Psoas muscle (tissue), 7 donors: ENCODE measurements at regions not wholly inside any gene's neighbourhood (a gene's known extent, or its start where the extent isn't known, plus 50 kb on each side); places are given as distances from the start of the nearest gene placed in this dataset.

Source experiments
- ATAC-seq, 4 donors: fragments of 200-7000 bp; cut with Tn5 transposase; one replicate each; pipeline ENCODE4 v1.9.1; 2020; ENCODE audit warnings: moderate library complexity in 3 of 4, mild to moderate bottlenecking in 2 of 4
- DNase-seq, 2 donors: peaks; one replicate each; pipeline ENCODE4 v3.0.0-alpha.2; 2020
- H3K27ac ChIP-seq: fragments of 200-600 bp; one replicate; pipeline ENCODE4 v1.8.0; 2022
- H3K27me3 ChIP-seq, 3 donors: fragments of 200-600 bp in 1 of 3; one replicate each; pipeline versions ENCODE4 v1.6.1 to v1.8.0; 2013 to 2022; ENCODE audit warnings: low read length in 2 of 3, mild to moderate bottlenecking in 2 of 3, moderate library complexity in 1 of 3; ENCODE audit not compliant: insufficient read depth in 3 of 3
- H3K36me3 ChIP-seq, 2 donors: fragments of 200-600 bp in 1 of 2; one replicate each; pipeline versions ENCODE4 v1.6.1 to v1.8.0; 2013 to 2022; ENCODE audit warnings: low read depth in 1 of 2, mild to moderate bottlenecking in 1 of 2, moderate library complexity in 1 of 2; ENCODE audit not compliant: insufficient read depth in 1 of 2
- H3K4me1 ChIP-seq: fragments of 200-600 bp; one replicate; pipeline ENCODE4 v1.8.0; 2022
- H3K4me3 ChIP-seq: fragments of 200-600 bp; one replicate; pipeline ENCODE4 v1.8.0; 2022; ENCODE audit warnings: mild to moderate bottlenecking
- H3K9me3 ChIP-seq: fragments of 200-600 bp; one replicate; pipeline ENCODE4 v1.8.0; 2022
- WGBS, 3 donors: extraction: QIAGEN DNeasy Blood & Tissue Kit; methylation state at CpG; one replicate each; pipeline versions ENCODE4 v1.1.6 to v1.1.7; 2013; 5-methylcytosine and 5-hydroxymethylcytosine counted together
- intact Hi-C, 2 donors: fragments of 100-400 bp; cut with DNase I; formaldehyde crosslinking; loops; one replicate each; pipeline versions ENCODE4 v1.11.0 to v1.14.2; 2022
- TF ChIP-seq, protein P1 (sequence below): fragments of 200-600 bp; IDR thresholded peaks from one replicate; pipeline ENCODE4 v1.8.0; 2022; ENCODE audit warnings: antibody characterized with exemption
- donor health status: healthy with polysubstance abuse.
- donor health status: DM: no; HTN: no; CAD: no; lungs with moderate emphysema.
- donor health status: Bipolar disorder and iron deficiency.
- donor health status: healthy.
- donor health status: DM: yes; HTN: yes; CAD: no.
- donor health status: DM: no; HTN: no; CAD: no.
- donor health status: DM: yes; HTN: yes; CAD: no.

DNA sequence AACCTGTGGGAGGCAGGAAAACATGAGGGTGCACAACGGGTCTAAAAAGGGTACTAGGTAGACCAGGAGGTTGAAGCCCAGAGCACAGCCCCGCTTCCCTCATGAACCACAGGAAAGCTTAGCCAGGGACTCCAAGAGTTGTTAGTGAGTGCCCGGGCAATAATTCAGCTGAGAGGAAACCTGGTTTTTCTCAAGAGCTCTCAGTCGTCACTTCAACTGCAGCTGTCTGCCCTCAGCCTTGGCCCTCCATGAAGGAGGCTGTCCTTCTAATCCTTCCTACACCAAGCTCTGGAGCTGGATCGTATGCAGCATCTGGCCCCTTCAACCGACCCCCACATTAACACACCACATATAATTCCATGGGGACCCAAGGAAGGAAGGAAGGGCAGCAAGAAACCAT is 77.0 kb upstream of the BACE2 start:
- Histone ChIP-seq H3K27me3 (peaks cover 2 to 8% (median 7%) of the 10 kb centered on the region in 3 donors), H3K4me3 (no peak overlapping the region), H3K4me1 (no peaks in the 10 kb centered on the region), H3K36me3 (no peaks in the 10 kb centered on the region), H3K9me3 (no peaks in the 10 kb centered on the region), H3K27ac (no peak overlapping the region)
- intact Hi-C loops, result no loop called here
- ATAC-seq, result no peak
- no peak for DNase-seq
- TF ChIP-seq, protein P1, sequence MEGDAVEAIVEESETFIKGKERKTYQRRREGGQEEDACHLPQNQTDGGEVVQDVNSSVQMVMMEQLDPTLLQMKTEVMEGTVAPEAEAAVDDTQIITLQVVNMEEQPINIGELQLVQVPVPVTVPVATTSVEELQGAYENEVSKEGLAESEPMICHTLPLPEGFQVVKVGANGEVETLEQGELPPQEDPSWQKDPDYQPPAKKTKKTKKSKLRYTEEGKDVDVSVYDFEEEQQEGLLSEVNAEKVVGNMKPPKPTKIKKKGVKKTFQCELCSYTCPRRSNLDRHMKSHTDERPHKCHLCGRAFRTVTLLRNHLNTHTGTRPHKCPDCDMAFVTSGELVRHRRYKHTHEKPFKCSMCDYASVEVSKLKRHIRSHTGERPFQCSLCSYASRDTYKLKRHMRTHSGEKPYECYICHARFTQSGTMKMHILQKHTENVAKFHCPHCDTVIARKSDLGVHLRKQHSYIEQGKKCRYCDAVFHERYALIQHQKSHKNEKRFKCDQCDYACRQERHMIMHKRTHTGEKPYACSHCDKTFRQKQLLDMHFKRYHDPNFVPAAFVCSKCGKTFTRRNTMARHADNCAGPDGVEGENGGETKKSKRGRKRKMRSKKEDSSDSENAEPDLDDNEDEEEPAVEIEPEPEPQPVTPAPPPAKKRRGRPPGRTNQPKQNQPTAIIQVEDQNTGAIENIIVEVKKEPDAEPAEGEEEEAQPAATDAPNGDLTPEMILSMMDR, result no peak
- WGBS, 3 donors, result 20 to 24% (median 23%) methylated on average over 6 of the region's 6 CpGs

DNA sequence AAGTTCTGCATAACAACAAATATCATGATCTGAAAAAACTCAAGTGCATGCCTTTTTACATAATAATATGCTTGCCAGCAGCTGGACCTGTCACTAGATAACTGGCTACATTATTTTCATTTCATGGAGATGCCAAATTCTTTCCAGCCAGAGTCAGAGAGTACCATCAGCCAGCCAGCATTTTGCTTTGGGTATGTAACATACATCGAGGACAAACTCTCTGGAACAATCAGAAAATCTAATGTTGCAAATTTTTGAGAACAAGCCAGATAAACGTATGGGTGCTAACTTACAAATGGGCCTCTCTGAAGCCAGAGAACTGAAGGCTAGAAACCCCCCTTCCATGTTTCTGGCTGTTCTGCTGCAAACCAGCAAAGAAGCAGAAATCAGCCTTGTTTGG is 76.3 kb upstream of the BACE2 start:
- 28 to 50% (median 30%) methylated on average over 2 of the region's 2 CpGs for WGBS, 3 donors
- Histone ChIP-seq H3K4me3 (no peak overlapping the region), H3K36me3 (no peaks in the 10 kb centered on the region), H3K9me3 (no peaks in the 10 kb centered on the region), H3K27me3 (peaks cover 2 to 7% (median 4%) of the 10 kb centered on the region in 3 donors), H3K4me1 (no peaks in the 10 kb centered on the region), H3K27ac (no peak overlapping the region)
- TF ChIP-seq, protein P1, result no peak
- no peak for ATAC-seq
- intact Hi-C loops, result no loop called here
- no peak for DNase-seq

DNA sequence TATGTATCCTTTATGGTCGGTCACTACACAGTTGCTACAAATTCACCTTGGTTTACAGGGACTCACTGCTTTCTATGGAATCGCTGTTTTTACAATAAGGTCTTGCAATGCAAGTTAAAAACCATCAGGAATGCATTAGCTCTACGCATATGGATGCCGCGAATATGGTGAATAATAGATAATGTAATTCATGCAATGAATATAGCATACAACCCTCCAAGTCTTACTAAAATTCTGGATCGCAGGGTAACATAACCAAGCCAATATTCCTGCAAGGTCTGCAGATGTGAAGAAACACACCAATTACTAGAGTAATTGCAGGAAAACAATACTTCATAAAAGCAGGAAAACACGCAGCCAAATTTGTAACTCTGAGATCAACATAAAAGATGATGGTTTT is 75.6 kb upstream of the BACE2 start:
- peaks cover 2 to 5% (median 4%) of the 10 kb centered on the region in 3 donors for H3K27me3 ChIP-seq
- intact Hi-C loops, result no loop called here
- no peak overlapping the region for H3K4me3 ChIP-seq
- WGBS, 3 donors, result 82 to 92% (median 91%) methylated on average over 7 of the region's 7 CpGs
- no peak for DNase-seq
- no peaks in the 10 kb centered on the region for H3K9me3 ChIP-seq
- no peaks in the 10 kb centered on the region for H3K4me1 ChIP-seq
- ATAC-seq, result no peak
- H3K36me3 ChIP-seq, result no peaks in the 10 kb centered on the region
- no peak overlapping the region for H3K27ac ChIP-seq
- TF ChIP-seq, protein P1, result no peak

DNA sequence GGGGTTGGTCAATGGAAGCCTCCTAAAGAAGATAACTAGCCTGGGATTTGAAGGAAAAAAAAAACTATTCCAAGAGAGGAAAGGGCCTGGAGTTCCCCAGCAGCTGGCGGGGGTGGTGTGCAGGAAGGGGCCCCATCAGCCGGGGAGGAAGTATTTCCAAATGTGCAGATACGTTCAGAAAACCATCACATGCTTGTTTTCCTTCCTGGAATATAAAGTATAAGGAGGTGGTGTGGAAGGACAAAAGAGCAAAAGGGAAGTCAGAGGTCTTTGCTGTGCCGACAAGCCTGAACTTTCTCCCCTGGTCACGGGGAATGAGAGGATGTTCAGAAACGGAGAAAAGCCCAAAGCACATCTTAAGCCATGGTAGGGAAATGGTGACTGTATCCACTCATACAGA is 72.0 kb upstream of the BACE2 start:
- no peak overlapping the region for H3K27ac ChIP-seq
- no peaks in the 10 kb centered on the region for H3K4me1 ChIP-seq
- H3K36me3 ChIP-seq, result no peaks in the 10 kb centered on the region
- DNase-seq (no peak), ATAC-seq (no peak)
- H3K27me3 ChIP-seq, result no peaks in the 10 kb centered on the region
- intact Hi-C loops, result no loop called here
- WGBS, 3 donors, result 49 to 58% (median 56%) methylated on average over 6 of the region's 6 CpGs
- no peak overlapping the region for H3K4me3 ChIP-seq
- no peaks in the 10 kb centered on the region for H3K9me3 ChIP-seq
- TF ChIP-seq, protein P1, result no peak

DNA sequence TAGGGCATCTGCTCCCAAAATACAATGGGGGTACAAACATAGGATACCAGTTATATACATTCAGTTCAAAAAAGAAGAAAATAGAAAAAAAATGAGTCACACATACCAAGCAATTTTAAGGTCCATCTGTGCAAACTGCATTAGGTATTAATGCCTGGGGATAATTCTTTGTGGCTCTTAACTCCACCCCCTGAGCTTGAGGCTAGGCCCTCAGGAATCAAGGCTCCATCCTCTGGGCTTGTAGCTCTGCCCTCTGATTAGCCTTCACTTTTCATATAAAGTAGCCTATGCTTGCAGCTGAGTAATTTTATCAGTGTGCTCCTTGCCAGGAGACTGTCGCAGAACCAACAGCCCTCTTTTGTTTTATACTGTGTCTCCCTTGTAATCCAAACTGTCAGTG is 69.9 kb upstream of the BACE2 start:
- WGBS, 3 donors, result 71 to 91% (median 84%) methylated on average over 1 of the region's 1 CpG
- Histone ChIP-seq H3K36me3 (no peaks in the 10 kb centered on the region), H3K27me3 (no peaks in the 10 kb centered on the region), H3K27ac (no peak overlapping the region), H3K4me1 (no peaks in the 10 kb centered on the region), H3K4me3 (no peak overlapping the region), H3K9me3 (no peaks in the 10 kb centered on the region)
- TF ChIP-seq, protein P1, result no peak
- DNase-seq (no peak), ATAC-seq (no peak)
- intact Hi-C loops, result no loop called here
